Thoracic aorta (tissue), 2 donors: ENCODE measurements at regions not wholly inside any gene's neighbourhood (a gene's known extent, or its start where the extent isn't known, plus 50 kb on each side); places are given as distances from the start of the nearest gene placed in this dataset.

Experiments used
- ATAC-seq: fragments of 150-250 bp; one replicate; pipeline ENCODE4 v1.8.0; 2017; ENCODE audit warnings: low read depth; ENCODE audit not compliant: insufficient number of reproducible peaks, low FRiP score
- DNase-seq: peaks from one replicate; pipeline ENCODE4 v3.0.0-alpha.2; 2020; ENCODE audit warnings: low spot score
- H3K27ac ChIP-seq, 2 donors: fragments of 200-600 bp; sonication (generic); 1 replicate in 1 of 2; 2 replicates in 1 of 2; pipeline ENCODE4 v1.5.1; 2016; ENCODE audit warnings: mild to moderate bottlenecking in 2 of 2, moderate library complexity in 2 of 2
- H3K27me3 ChIP-seq: fragments of 200-600 bp; sonication (generic); replicated peaks from 2 replicates; pipeline ENCODE4 v1.6.0; 2016; ENCODE audit warnings: mild to moderate bottlenecking; ENCODE audit not compliant: insufficient read depth
- H3K36me3 ChIP-seq: fragments of 200-600 bp; sonication (generic); one replicate; pipeline ENCODE4 v1.5.1; 2016
- H3K4me1 ChIP-seq, 2 donors: fragments of 200-600 bp; sonication (generic); 1 replicate in 1 of 2; 2 replicates in 1 of 2; pipeline versions ENCODE4 v1.5.1 to v1.6.0; 2016; ENCODE audit warnings: low read depth in 2 of 2, mild to moderate bottlenecking in 1 of 2; ENCODE audit not compliant: control insufficient read depth in 1 of 2
- H3K4me3 ChIP-seq: fragments of 200-600 bp; sonication (generic); 2 replicates; pipeline ENCODE4 v1.5.1; 2016; ENCODE audit warnings: mild to moderate bottlenecking
- H3K9me3 ChIP-seq: fragments of 200-600 bp; sonication (generic); 2 replicates; pipeline ENCODE4 v1.5.1; 2016
- CTCF ChIP-seq: fragments of 200-600 bp; sonication (generic); IDR thresholded peaks from one replicate; pipeline ENCODE4 v1.5.1; 2019; ENCODE audit warnings: antibody characterized with exemption

GRCh38 chr5:167452136-167452535, 839.3 kb upstream of the WWC1 start:
- H3K36me3 ChIP-seq, result no peaks in the 10 kb centered on the region
- H3K27me3 ChIP-seq, result no peaks in the 10 kb centered on the region
- no peak overlapping the region for H3K4me3 ChIP-seq
- H3K27ac ChIP-seq, result no peak overlapping the region
- DNase-seq (no peak), ATAC-seq (no peak)
- TF ChIP-seq CTCF, result no peak
- H3K9me3 ChIP-seq, result no peaks in the 10 kb centered on the region
- no peaks in the 10 kb centered on the region for H3K4me1 ChIP-seq

GRCh38 chr5:167453246-167454030, 838.0 kb upstream of the WWC1 start:
- DNase-seq, result no peak
- Histone ChIP-seq H3K27me3 (no peaks in the 10 kb centered on the region), H3K36me3 (no peaks in the 10 kb centered on the region), H3K27ac (no peak overlapping the region), H3K9me3 (no peaks in the 10 kb centered on the region), H3K4me1 (no peaks in the 10 kb centered on the region), H3K4me3 (no peak overlapping the region)
- ATAC-seq, result no peak
- no peak for TF ChIP-seq CTCF

GRCh38 chr5:167458412-167458811, 833.0 kb upstream of the WWC1 start:
- no peak for ATAC-seq
- Histone ChIP-seq H3K36me3 (no peaks in the 10 kb centered on the region), H3K27me3 (no peaks in the 10 kb centered on the region), H3K4me1 (no peaks in the 10 kb centered on the region), H3K27ac (no peak overlapping the region), H3K9me3 (no peaks in the 10 kb centered on the region), H3K4me3 (no peak overlapping the region)
- DNase-seq, result no peak
- no peak for TF ChIP-seq CTCF

- Histone ChIP-seq H3K27ac (no peak overlapping the region), H3K36me3 (no peaks in the 10 kb centered on the region), H3K27me3 (no peaks in the 10 kb centered on the region)
Measured at GRCh38 chr5:167460449-167461020, 830.9 kb upstream of the WWC1 start.

More at GRCh38 chr5:167460449-167461020, 830.9 kb upstream of the WWC1 start:
- Histone ChIP-seq H3K4me3 (no peak overlapping the region), H3K4me1 (no peaks in the 10 kb centered on the region), H3K9me3 (no peaks in the 10 kb centered on the region)
- DNase-seq (no peak), ATAC-seq (no peak)
- TF ChIP-seq CTCF, result no peak
